Gastrocnemius medialis (tissue), 4 donors: ENCODE measurements at regions not wholly inside any gene's neighbourhood (a gene's known extent, or its start where the extent isn't known, plus 50 kb on each side); places are given as distances from the start of the nearest gene placed in this dataset.

Experiments used
- ATAC-seq, 2 donors: fragments of 150-250 bp; one replicate each; pipeline ENCODE4 v1.9.1; 2016
- DNase-seq, 2 donors: peaks; one replicate each; pipeline ENCODE4 v3.0.0-alpha.2; 2019
- H3K27ac ChIP-seq, 4 donors: fragments of 200-600 bp; sonication (generic); 1 replicate in 1 of 4; 2 replicates in 3 of 4; pipeline ENCODE4 v1.5.1; 2016 to 2018; ENCODE audit warnings: mild to moderate bottlenecking in 2 of 4, moderate library complexity in 1 of 4
- H3K27me3 ChIP-seq, 3 donors: fragments of 200-600 bp; sonication (generic) in 2 of 3; 1 replicate in 1 of 3; 2 replicates in 2 of 3; pipeline versions ENCODE4 v1.5.1 to v1.6.0; 2016 to 2019; ENCODE audit warnings: mild to moderate bottlenecking in 1 of 3, moderate library complexity in 1 of 3
- H3K36me3 ChIP-seq, 2 donors: fragments of 200-600 bp; sonication (generic) in 1 of 2; one replicate each; pipeline ENCODE4 v1.5.1; 2017 to 2018
- H3K4me1 ChIP-seq, 2 donors: fragments of 200-600 bp; sonication (generic) in 1 of 2; one replicate each; pipeline ENCODE4 v1.5.1; 2016 to 2017; ENCODE audit warnings: mild to moderate bottlenecking in 2 of 2
- H3K4me3 ChIP-seq, 4 donors: fragments of 200-600 bp; sonication (generic) in 3 of 4; 1 replicate in 1 of 4; 2 replicates in 3 of 4; pipeline ENCODE4 v1.5.1; 2016 to 2019; ENCODE audit warnings: mild to moderate bottlenecking in 2 of 4
- H3K9me3 ChIP-seq, 3 donors: fragments of 200-600 bp; sonication (generic) in 2 of 3; 1 replicate in 1 of 3; 2 replicates in 2 of 3; pipeline ENCODE4 v1.5.1; 2016 to 2019
- POLR2A ChIP-seq, 2 donors: fragments of 450-650 bp; IDR thresholded peaks; one replicate each; pipeline ENCODE4 v1.6.1; 2017; ENCODE audit warnings: antibody characterized with exemption in 2 of 2, mild to moderate bottlenecking in 2 of 2, moderate library complexity in 2 of 2
- in situ Hi-C, 4 donors: fragments of 200-750 bp; cut with MboI; loops; one replicate each; pipeline versions ENCODE4 v1.15.0 to v1.8.0; 2017; ENCODE audit warnings: low sequenced_read_pairs in 4 of 4
- intact Hi-C: fragments of 100-400 bp; cut with DNase I; formaldehyde crosslinking; loops from one replicate; pipeline ENCODE4 v1.15.1; 2023; ENCODE audit warnings: low total_unique reads
- TF ChIP-seq, protein P1 (sequence below), 5 experiments: fragments of 450-650 bp in 3 of 5; fragments of 200-600 bp in 2 of 5; sonication (generic) in 2 of 5; IDR thresholded peaks in 4 of 5; conservative IDR thresholded peaks in 1 of 5; 1 replicate in 4 of 5; 2 replicates in 1 of 5; pipeline ENCODE4 v1.5.1; 2016 to 2019; ENCODE audit warnings: antibody characterized with exemption in 5 of 5, mild to moderate bottlenecking in 3 of 5, moderate library complexity in 3 of 5

DNA sequence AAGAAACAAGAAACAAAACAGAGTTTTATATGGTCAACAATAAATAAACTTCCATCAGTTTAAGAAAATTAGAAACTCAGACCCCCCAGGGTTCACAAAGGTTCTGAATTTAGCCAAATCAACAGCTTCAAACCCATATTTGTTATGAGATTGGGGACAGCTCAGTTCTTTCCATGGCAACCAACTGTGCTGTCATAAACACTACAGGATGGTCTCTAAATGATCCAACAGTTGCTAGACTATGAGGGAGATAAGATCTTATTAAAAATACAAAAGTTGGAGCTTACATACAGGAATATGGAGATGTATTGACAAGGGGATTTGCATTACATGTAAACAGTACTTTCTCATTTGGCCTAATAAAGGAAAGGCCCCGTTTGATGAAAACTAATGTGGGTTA, 154.6 kb upstream of the CTAGE1 start:
- in situ Hi-C loops, result loop anchor here in 3 of 4 donors (25.0 kb wide), 3 partner anchors 90 to 560 kb away; partner anchors contain the start of gene GATA6 (in 3 of the 3)
- H3K4me3 ChIP-seq, result no peak overlapping the region
- no peaks in the 10 kb centered on the region for H3K27me3 ChIP-seq
- TF ChIP-seq, protein P1, sequence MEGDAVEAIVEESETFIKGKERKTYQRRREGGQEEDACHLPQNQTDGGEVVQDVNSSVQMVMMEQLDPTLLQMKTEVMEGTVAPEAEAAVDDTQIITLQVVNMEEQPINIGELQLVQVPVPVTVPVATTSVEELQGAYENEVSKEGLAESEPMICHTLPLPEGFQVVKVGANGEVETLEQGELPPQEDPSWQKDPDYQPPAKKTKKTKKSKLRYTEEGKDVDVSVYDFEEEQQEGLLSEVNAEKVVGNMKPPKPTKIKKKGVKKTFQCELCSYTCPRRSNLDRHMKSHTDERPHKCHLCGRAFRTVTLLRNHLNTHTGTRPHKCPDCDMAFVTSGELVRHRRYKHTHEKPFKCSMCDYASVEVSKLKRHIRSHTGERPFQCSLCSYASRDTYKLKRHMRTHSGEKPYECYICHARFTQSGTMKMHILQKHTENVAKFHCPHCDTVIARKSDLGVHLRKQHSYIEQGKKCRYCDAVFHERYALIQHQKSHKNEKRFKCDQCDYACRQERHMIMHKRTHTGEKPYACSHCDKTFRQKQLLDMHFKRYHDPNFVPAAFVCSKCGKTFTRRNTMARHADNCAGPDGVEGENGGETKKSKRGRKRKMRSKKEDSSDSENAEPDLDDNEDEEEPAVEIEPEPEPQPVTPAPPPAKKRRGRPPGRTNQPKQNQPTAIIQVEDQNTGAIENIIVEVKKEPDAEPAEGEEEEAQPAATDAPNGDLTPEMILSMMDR (IDR thresholded peaks at IDR 0.05 in 4 of 5, conservative IDR thresholded peaks at IDR 0.05 in 1 of 5), result no peak
- TF ChIP-seq POLR2A (IDR thresholded peaks at IDR 0.05), result no peak
- no peaks in the 10 kb centered on the region for H3K9me3 ChIP-seq
- no peaks in the 10 kb centered on the region for H3K4me1 ChIP-seq
- H3K27ac ChIP-seq, result no peak overlapping the region
- DNase-seq (no peak), ATAC-seq (no peak)
- H3K36me3 ChIP-seq, result no peaks in the 10 kb centered on the region
- intact Hi-C loops, result no loop called here

- TF ChIP-seq POLR2A (IDR thresholded peaks at IDR 0.05), result no peak
- TF ChIP-seq, protein P1 (IDR thresholded peaks at IDR 0.05 in 4 of 5, conservative IDR thresholded peaks at IDR 0.05 in 1 of 5), result no peak
- no peak overlapping the region for H3K4me3 ChIP-seq
- no peak overlapping the region for H3K27ac ChIP-seq
- in situ Hi-C loops (no loop called here), intact Hi-C loops (no loop called here)
- ATAC-seq (no peak), DNase-seq (no peak)
- H3K36me3 ChIP-seq, result no peaks in the 10 kb centered on the region
- H3K9me3 ChIP-seq, result no peaks in the 10 kb centered on the region
- no peaks in the 10 kb centered on the region for H3K4me1 ChIP-seq
- H3K27me3 ChIP-seq, result no peaks in the 10 kb centered on the region
Observed at GRCh38 chr18:22579271-22579670, 161.6 kb upstream of the CTAGE1 start.

DNA sequence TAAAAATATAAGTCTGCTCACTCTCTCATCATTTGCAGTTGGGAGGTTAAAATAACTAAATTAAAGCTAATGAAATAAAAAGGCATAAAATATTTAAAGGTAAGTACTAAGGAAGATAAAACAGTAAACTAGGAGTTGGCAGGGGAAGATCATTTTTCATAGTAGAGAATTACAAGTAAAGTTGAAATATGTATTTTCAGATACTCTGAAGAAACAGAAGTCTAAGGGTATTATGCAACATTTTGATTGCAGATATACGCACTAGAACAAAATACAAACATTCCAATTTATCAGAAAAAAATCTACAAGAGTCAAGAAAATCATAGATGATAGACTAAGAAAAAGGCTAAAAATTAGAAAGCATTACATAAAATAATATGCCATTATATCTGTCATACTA, 167.6 kb upstream of the CTAGE1 start:
- Histone ChIP-seq H3K27me3 (no peaks in the 10 kb centered on the region), H3K9me3 (no peaks in the 10 kb centered on the region), H3K4me1 (no peaks in the 10 kb centered on the region), H3K4me3 (no peak overlapping the region), H3K27ac (no peak overlapping the region), H3K36me3 (no peaks in the 10 kb centered on the region)
- in situ Hi-C loops, result no loop called here
- TF ChIP-seq, protein P1 (IDR thresholded peaks at IDR 0.05 in 4 of 5, conservative IDR thresholded peaks at IDR 0.05 in 1 of 5), result no peak
- TF ChIP-seq POLR2A (IDR thresholded peaks at IDR 0.05), result no peak
- ATAC-seq, result no peak
- intact Hi-C loops, result no loop called here
- DNase-seq, result no peak

DNA sequence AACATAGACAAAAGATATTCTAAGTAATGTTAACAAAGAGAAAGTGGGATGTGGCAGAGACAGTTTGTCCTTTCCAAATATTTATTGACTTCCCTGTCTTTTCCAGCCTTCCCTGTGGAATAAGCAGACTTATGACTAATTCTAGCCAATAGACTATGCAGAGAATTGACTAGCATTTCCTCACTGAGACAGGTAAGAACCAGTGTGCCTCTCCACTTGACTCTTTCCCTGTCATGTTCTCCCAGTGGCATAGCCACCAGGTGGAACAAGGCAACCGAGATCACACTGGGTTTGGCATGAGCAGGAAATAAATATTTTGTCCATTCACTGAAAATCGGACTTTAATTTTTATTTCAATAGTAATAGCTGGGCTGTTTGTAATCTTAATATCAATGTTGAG, 168.1 kb upstream of the CTAGE1 start:
- DNase-seq (no peak), ATAC-seq (no peak)
- intact Hi-C loops (no loop called here), in situ Hi-C loops (no loop called here)
- Histone ChIP-seq H3K27me3 (no peaks in the 10 kb centered on the region), H3K4me1 (no peaks in the 10 kb centered on the region), H3K36me3 (no peaks in the 10 kb centered on the region), H3K9me3 (no peaks in the 10 kb centered on the region), H3K4me3 (no peak overlapping the region), H3K27ac (no peak overlapping the region)
- TF ChIP-seq, protein P1 (IDR thresholded peaks at IDR 0.05 in 4 of 5, conservative IDR thresholded peaks at IDR 0.05 in 1 of 5), result no peak
- TF ChIP-seq POLR2A (IDR thresholded peaks at IDR 0.05), result no peak

DNA sequence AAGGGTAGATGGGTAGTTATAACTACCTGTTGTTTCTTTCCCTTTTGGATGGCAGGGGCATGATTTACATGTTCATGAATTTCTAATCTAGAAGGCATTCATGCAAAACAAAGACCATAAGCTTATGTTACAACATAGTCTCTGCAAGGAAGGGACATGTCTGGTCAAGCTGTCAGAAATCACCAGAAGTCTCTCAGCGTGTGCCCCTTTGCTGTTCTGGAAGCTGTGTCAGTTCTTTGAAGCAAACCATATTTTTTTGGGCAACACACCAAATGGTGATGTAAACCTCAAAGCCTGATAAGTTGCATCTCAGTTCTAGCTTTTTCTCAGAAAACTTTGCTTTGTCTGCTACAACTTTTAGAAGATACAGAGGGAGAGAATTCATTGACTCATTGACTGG, 173.5 kb upstream of the CTAGE1 start:
- H3K27me3 ChIP-seq, result no peaks in the 10 kb centered on the region
- no peak for TF ChIP-seq POLR2A (IDR thresholded peaks at IDR 0.05)
- TF ChIP-seq, protein P1 (IDR thresholded peaks at IDR 0.05 in 4 of 5, conservative IDR thresholded peaks at IDR 0.05 in 1 of 5), result no peak
- H3K4me3 ChIP-seq, result no peak overlapping the region
- DNase-seq, result no peak
- no peaks in the 10 kb centered on the region for H3K9me3 ChIP-seq
- H3K36me3 ChIP-seq, result no peaks in the 10 kb centered on the region
- in situ Hi-C loops (no loop called here), intact Hi-C loops (no loop called here)
- H3K27ac ChIP-seq, result no peak overlapping the region
- H3K4me1 ChIP-seq, result no peaks in the 10 kb centered on the region
- ATAC-seq, result no peak
